ENCODE measurements at regions not wholly inside any gene's neighbourhood (a gene's known extent, or its start where the extent isn't known, plus 50 kb on each side); places are given as distances from the start of the nearest gene placed in this dataset. TPM values are rescaled to one million over a fixed set of nuclear protein-coding genes. Genes with fewer than 3 reads are reported as not detected.
"Not testable (repeated sequence)": the region's sequence is repeated elsewhere in the genome, so short reads cannot be mapped to it uniquely, and the experiment has no call there.

GRCh38 chr15:34496207-34496995 lies 58.8 kb upstream of the GOLGA8A start:
- Histone ChIP-seq H3K4me1 (ENCODE audit: control insufficient read depth in 3 of 3, insufficient read depth in 3 of 3, low read length in 3 of 3) (peaks cover 0 to 7% (median 6%) of the 10 kb centered on the region in 3 donors), H3K9ac (ENCODE audit: low read depth in 1 of 3, low read length in 3 of 3) (no peak overlapping the region), H3K36me3 (ENCODE audit: control insufficient read depth in 3 of 3, insufficient read depth in 3 of 3, low read length in 3 of 3) (no peaks in the 10 kb centered on the region), H3K4me3 (ENCODE audit: low read length in 3 of 3) (no peak overlapping the region), H3K27me3 (ENCODE audit: control insufficient read depth in 3 of 3, insufficient read depth in 3 of 3, low read length in 3 of 3) (peaks cover 0 to 43% (median 38%) of the 10 kb centered on the region in 3 donors), H3K9me3 (ENCODE audit: control insufficient read depth in 3 of 3, low read length in 3 of 3) (peaks cover 0 to 4% (median under 1%) of the 10 kb centered on the region in 3 donors), H3K27ac (ENCODE audit: low read depth, low read length) (no peak overlapping the region)

GRCh38 chr15:34495707-34496106 lies 58.1 kb upstream of the GOLGA8A start:
- H3K9me3 ChIP-seq (ENCODE audit: control insufficient read depth in 3 of 3, low read length in 3 of 3); H3K36me3 ChIP-seq (ENCODE audit: control insufficient read depth in 3 of 3, insufficient read depth in 3 of 3, low read length in 3 of 3); H3K4me1 ChIP-seq (ENCODE audit: control insufficient read depth in 3 of 3, insufficient read depth in 3 of 3, low read length in 3 of 3); H3K4me3 ChIP-seq (ENCODE audit: low read length in 3 of 3); H3K9ac ChIP-seq (ENCODE audit: low read depth in 1 of 3, low read length in 3 of 3); H3K27ac ChIP-seq (ENCODE audit: low read depth, low read length): not testable (repeated sequence)
- peaks cover 0 to 50% (median 40%) of the 10 kb centered on the region in 3 donors for H3K27me3 ChIP-seq (ENCODE audit: control insufficient read depth in 3 of 3, insufficient read depth in 3 of 3, low read length in 3 of 3)

- peaks cover 0 to 48% (median 40%) of the 10 kb centered on the region in 3 donors for H3K27me3 ChIP-seq (ENCODE audit: control insufficient read depth in 3 of 3, insufficient read depth in 3 of 3, low read length in 3 of 3)
- no peak overlapping the region for H3K9ac ChIP-seq (ENCODE audit: low read depth in 1 of 3, low read length in 3 of 3)
- H3K4me1 ChIP-seq (ENCODE audit: control insufficient read depth in 3 of 3, insufficient read depth in 3 of 3, low read length in 3 of 3) = peaks cover 0 to 7% (median 6%) of the 10 kb centered on the region in 3 donors
- H3K27ac ChIP-seq (ENCODE audit: low read depth, low read length) = no peak overlapping the region
- no peak overlapping the region for H3K4me3 ChIP-seq (ENCODE audit: low read length in 3 of 3)
- H3K36me3 ChIP-seq (ENCODE audit: control insufficient read depth in 3 of 3, insufficient read depth in 3 of 3, low read length in 3 of 3) = no peaks in the 10 kb centered on the region
- peaks cover 0 to 7% (median 3%) of the 10 kb centered on the region in 3 donors for H3K9me3 ChIP-seq (ENCODE audit: control insufficient read depth in 3 of 3, low read length in 3 of 3)
Observed at GRCh38 chr15:34494084-34494399, 56.4 kb upstream of the GOLGA8A start.

GRCh38 chr15:34493001-34493400 lies 55.4 kb upstream of the GOLGA8A start:
- H3K9me3 ChIP-seq (ENCODE audit: control insufficient read depth in 3 of 3, low read length in 3 of 3) = peaks cover 0 to 7% (median 3%) of the 10 kb centered on the region in 3 donors
- H3K4me3 ChIP-seq (ENCODE audit: low read length in 3 of 3) = no peak overlapping the region
- no peaks in the 10 kb centered on the region for H3K36me3 ChIP-seq (ENCODE audit: control insufficient read depth in 3 of 3, insufficient read depth in 3 of 3, low read length in 3 of 3)
- peaks cover 0 to 43% (median 36%) of the 10 kb centered on the region in 3 donors for H3K27me3 ChIP-seq (ENCODE audit: control insufficient read depth in 3 of 3, insufficient read depth in 3 of 3, low read length in 3 of 3)
- no peak overlapping the region for H3K27ac ChIP-seq (ENCODE audit: low read depth, low read length)
- H3K9ac ChIP-seq (ENCODE audit: low read depth in 1 of 3, low read length in 3 of 3) = no peak overlapping the region
- peaks cover 0 to 7% (median 6%) of the 10 kb centered on the region in 3 donors for H3K4me1 ChIP-seq (ENCODE audit: control insufficient read depth in 3 of 3, insufficient read depth in 3 of 3, low read length in 3 of 3)

GRCh38 chr15:34491488-34491887 lies 53.9 kb upstream of the GOLGA8A start:
- not testable (repeated sequence) for H3K27ac ChIP-seq (ENCODE audit: low read depth, low read length); H3K9me3 ChIP-seq (ENCODE audit: control insufficient read depth in 3 of 3, low read length in 3 of 3); H3K4me1 ChIP-seq (ENCODE audit: control insufficient read depth in 3 of 3, insufficient read depth in 3 of 3, low read length in 3 of 3); H3K36me3 ChIP-seq (ENCODE audit: control insufficient read depth in 3 of 3, insufficient read depth in 3 of 3, low read length in 3 of 3); H3K9ac ChIP-seq (ENCODE audit: low read depth in 1 of 3, low read length in 3 of 3); H3K4me3 ChIP-seq (ENCODE audit: low read length in 3 of 3)
- peaks cover 0 to 40% (median 29%) of the 10 kb centered on the region in 3 donors for H3K27me3 ChIP-seq (ENCODE audit: control insufficient read depth in 3 of 3, insufficient read depth in 3 of 3, low read length in 3 of 3)

- peaks cover 0 to 38% (median 24%) of the 10 kb centered on the region in 3 donors for H3K27me3 ChIP-seq (ENCODE audit: control insufficient read depth in 3 of 3, insufficient read depth in 3 of 3, low read length in 3 of 3)
- H3K27ac ChIP-seq (ENCODE audit: low read depth, low read length) = no peak overlapping the region
- H3K9me3 ChIP-seq (ENCODE audit: control insufficient read depth in 3 of 3, low read length in 3 of 3) = peaks cover 0 to 7% (median 3%) of the 10 kb centered on the region in 3 donors
- H3K4me1 ChIP-seq (ENCODE audit: control insufficient read depth in 3 of 3, insufficient read depth in 3 of 3, low read length in 3 of 3) = peaks cover 0 to 7% (median 6%) of the 10 kb centered on the region in 3 donors
- H3K9ac ChIP-seq (ENCODE audit: low read depth in 1 of 3, low read length in 3 of 3) = no peak overlapping the region
- H3K4me3 ChIP-seq (ENCODE audit: low read length in 3 of 3) = no peak overlapping the region
- no peaks in the 10 kb centered on the region for H3K36me3 ChIP-seq (ENCODE audit: control insufficient read depth in 3 of 3, insufficient read depth in 3 of 3, low read length in 3 of 3)
Observed at GRCh38 chr15:34490417-34491193, 53.0 kb upstream of the GOLGA8A start.

- H3K36me3 ChIP-seq (ENCODE audit: control insufficient read depth in 3 of 3, insufficient read depth in 3 of 3, low read length in 3 of 3); H3K9me3 ChIP-seq (ENCODE audit: control insufficient read depth in 3 of 3, low read length in 3 of 3); H3K9ac ChIP-seq (ENCODE audit: low read depth in 1 of 3, low read length in 3 of 3); H3K4me3 ChIP-seq (ENCODE audit: low read length in 3 of 3); H3K27ac ChIP-seq (ENCODE audit: low read depth, low read length); H3K4me1 ChIP-seq (ENCODE audit: control insufficient read depth in 3 of 3, insufficient read depth in 3 of 3, low read length in 3 of 3): not testable (repeated sequence)
- H3K27me3 ChIP-seq (ENCODE audit: control insufficient read depth in 3 of 3, insufficient read depth in 3 of 3, low read length in 3 of 3) = peaks cover 0 to 24% (median 10%) of the 10 kb centered on the region in 3 donors
Observed at GRCh38 chr15:34488973-34489959, 51.7 kb upstream of the GOLGA8A start.

Small RNA genes lying in the stretch of these regions (small RNA-seq; reads per million reads assigned to genes)
- not detected for gene MIR1233-2
